GM12891 (cell line): ENCODE measurements at regions not wholly inside any gene's neighbourhood (a gene's known extent, or its start where the extent isn't known, plus 50 kb on each side); places are given as distances from the start of the nearest gene placed in this dataset.

Source experiments
- PAX5 ChIP-seq: IDR thresholded peaks from 2 replicates; pipeline ENCODE4 v1.6.1; 2011; ENCODE audit warnings: low read length, moderate library complexity, mild to moderate bottlenecking; ENCODE audit not compliant: insufficient read depth, severe bottlenecking
- POLR2A ChIP-seq: IDR thresholded peaks from 2 replicates; pipeline ENCODE4 v1.6.1; 2011; ENCODE audit warnings: low read depth, low read length, control low read depth
- POLR2AphosphoS5 ChIP-seq: IDR thresholded peaks from 2 replicates; pipeline ENCODE4 v1.6.1; 2011; ENCODE audit warnings: low read depth, low read length, control low read depth
- SPI1 ChIP-seq: IDR thresholded peaks from 2 replicates; pipeline ENCODE4 v1.6.1; 2011; ENCODE audit warnings: low read depth, low read length, control low read depth
- TAF1 ChIP-seq: IDR thresholded peaks from 2 replicates; pipeline ENCODE4 v1.6.1; 2011; ENCODE audit warnings: low read depth, low read length, control low read depth

GRCh38 chr13:22126433-22127021, 455.7 kb downstream of the FGF9 start:
- TF ChIP-seq POLR2AphosphoS5 (no peak), TAF1 (no peak), POLR2A (no peak), PAX5 (no peak), SPI1 (peak; percentile 55; the same call in 1 of the 2 replicates)
